Kidney (tissue), 13 donors: ENCODE measurements at regions not wholly inside any gene's neighbourhood (a gene's known extent, or its start where the extent isn't known, plus 50 kb on each side); places are given as distances from the start of the nearest gene placed in this dataset.

Experiments used
- DNase-seq, 5 donors: peaks; one replicate each; pipeline ENCODE4 v3.0.0-alpha.2; 2013 to 2020
- FAIRE-seq: peaks from 2 replicates; lab custom pipeline; 2012; peaks lifted over from hg19 to GRCh38; lab: Jason Lieb, UNC
- H3K27ac ChIP-seq, 2 donors: one replicate each; pipeline ENCODE4 v1.7.0; 2013; ENCODE audit warnings: low read depth in 2 of 2, low read length in 2 of 2, inconsistent platforms in 1 of 2
- H3K27me3 ChIP-seq: one replicate; pipeline ENCODE4 v1.7.1; 2013; ENCODE audit warnings: low read length, inconsistent platforms; ENCODE audit not compliant: control insufficient read depth, insufficient read depth
- H3K36me3 ChIP-seq, 3 donors: one replicate each; pipeline versions ENCODE4 v1.7.0 to v1.7.1; 2013; ENCODE audit warnings: low read length in 3 of 3, control low read depth in 1 of 3, inconsistent platforms in 1 of 3; ENCODE audit not compliant: insufficient read depth in 3 of 3, control insufficient read depth in 2 of 3
- H3K4me1 ChIP-seq, 3 donors: one replicate each; pipeline versions ENCODE4 v1.7.0 to v1.7.1; 2013; ENCODE audit warnings: low read length in 3 of 3, inconsistent platforms in 1 of 3, low read depth in 1 of 3; ENCODE audit not compliant: control insufficient read depth in 2 of 3, insufficient read depth in 2 of 3
- H3K4me3 ChIP-seq, 3 donors: one replicate each; pipeline versions ENCODE4 v1.7.0 to v1.8.1; 2013; ENCODE audit warnings: low read length in 3 of 3, control low read depth in 1 of 3, inconsistent platforms in 1 of 3
- H3K9ac ChIP-seq, 3 donors: one replicate each; pipeline versions ENCODE4 v1.7.0 to v1.7.1; 2013; ENCODE audit warnings: low read length in 3 of 3, control low read depth in 1 of 3, inconsistent platforms in 1 of 3
- H3K9me3 ChIP-seq, 3 donors: one replicate each; pipeline versions ENCODE4 v1.7.0 to v1.7.1; 2013; ENCODE audit warnings: low read length in 3 of 3, control low read depth in 1 of 3, inconsistent platforms in 1 of 3; ENCODE audit not compliant: control insufficient read depth in 2 of 3, insufficient read depth in 1 of 3
- intact Hi-C: fragments of 100-400 bp; cut with DNase I; formaldehyde crosslinking; loops from one replicate; pipeline ENCODE4 v1.11.1; 2022
- TF ChIP-seq, protein P1 (sequence below): IDR thresholded peaks from 3 replicates; pipeline ENCODE4 v1.5.1; 2012; ENCODE audit warnings: mild to moderate bottlenecking, moderate library complexity, borderline replicate concordance; ENCODE audit not compliant: insufficient read depth; ENCODE audit errors: extremely low read depth
- donor health status: control.
- donor health status: control.
- donor health status: control.
- donor health status: control.
- donor health status: control.
- donor health status: DM: yes; HTN: yes; CAD: no.
- donor health status: Normal renal cell carcinoma (clear cell type).

DNA sequence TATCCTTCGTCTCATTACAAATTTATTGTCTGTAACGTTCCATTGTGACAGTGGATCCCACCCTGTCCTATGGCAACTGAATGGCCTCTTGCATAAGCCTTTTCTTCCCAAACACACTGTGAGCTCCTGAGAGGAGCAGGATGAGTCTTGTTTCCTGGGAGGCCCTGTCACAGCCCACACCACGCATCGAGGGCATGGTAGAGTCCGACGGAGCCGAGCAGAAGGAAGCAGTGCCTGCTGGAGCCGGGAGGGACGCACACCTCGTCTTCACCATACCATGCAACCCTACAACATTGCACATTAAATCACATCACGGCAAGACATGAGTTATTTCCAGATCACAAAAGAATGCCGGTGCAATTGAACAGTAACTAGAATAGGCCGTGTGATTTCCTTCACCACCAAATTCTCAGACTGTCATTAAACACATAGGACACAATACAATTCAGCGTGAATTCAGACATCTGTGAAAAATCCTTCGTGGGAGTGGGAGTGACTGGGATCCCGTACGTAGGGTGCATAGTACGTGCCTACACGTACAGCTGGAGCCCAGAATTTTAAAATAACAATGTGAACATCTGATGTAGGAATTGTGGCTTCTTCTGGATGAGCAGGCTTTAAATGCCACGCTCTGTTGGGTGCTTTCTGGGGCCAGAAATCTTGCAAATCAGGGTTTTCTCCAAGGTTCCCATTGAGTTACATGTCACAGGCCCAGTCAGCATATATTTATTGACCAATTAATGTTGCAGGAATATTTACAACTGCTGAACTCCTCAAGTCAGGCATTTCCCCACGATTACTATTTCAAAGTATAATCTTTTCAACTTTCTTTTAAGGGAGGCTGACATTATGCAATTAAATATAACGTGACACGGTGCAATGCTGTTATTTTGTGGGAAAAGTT, 201.8 kb downstream of the TTLL2 start:
- intact Hi-C loops = no loop called here
- no peak overlapping the region for H3K9ac ChIP-seq
- no peaks in the 10 kb centered on the region for H3K36me3 ChIP-seq
- FAIRE-seq = no peak
- DNase-seq = peak in 3 of 5 donors; percentile 58 to 81 (median 73)
- no peak overlapping the region for H3K4me3 ChIP-seq
- no peaks in the 10 kb centered on the region for H3K9me3 ChIP-seq
- peaks cover 0 to 5% (median 0%) of the 10 kb centered on the region in 3 donors for H3K4me1 ChIP-seq
- H3K27me3 ChIP-seq = no peaks in the 10 kb centered on the region
- H3K27ac ChIP-seq = no peak overlapping the region
- TF ChIP-seq, protein P1, sequence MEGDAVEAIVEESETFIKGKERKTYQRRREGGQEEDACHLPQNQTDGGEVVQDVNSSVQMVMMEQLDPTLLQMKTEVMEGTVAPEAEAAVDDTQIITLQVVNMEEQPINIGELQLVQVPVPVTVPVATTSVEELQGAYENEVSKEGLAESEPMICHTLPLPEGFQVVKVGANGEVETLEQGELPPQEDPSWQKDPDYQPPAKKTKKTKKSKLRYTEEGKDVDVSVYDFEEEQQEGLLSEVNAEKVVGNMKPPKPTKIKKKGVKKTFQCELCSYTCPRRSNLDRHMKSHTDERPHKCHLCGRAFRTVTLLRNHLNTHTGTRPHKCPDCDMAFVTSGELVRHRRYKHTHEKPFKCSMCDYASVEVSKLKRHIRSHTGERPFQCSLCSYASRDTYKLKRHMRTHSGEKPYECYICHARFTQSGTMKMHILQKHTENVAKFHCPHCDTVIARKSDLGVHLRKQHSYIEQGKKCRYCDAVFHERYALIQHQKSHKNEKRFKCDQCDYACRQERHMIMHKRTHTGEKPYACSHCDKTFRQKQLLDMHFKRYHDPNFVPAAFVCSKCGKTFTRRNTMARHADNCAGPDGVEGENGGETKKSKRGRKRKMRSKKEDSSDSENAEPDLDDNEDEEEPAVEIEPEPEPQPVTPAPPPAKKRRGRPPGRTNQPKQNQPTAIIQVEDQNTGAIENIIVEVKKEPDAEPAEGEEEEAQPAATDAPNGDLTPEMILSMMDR = no peak

DNA sequence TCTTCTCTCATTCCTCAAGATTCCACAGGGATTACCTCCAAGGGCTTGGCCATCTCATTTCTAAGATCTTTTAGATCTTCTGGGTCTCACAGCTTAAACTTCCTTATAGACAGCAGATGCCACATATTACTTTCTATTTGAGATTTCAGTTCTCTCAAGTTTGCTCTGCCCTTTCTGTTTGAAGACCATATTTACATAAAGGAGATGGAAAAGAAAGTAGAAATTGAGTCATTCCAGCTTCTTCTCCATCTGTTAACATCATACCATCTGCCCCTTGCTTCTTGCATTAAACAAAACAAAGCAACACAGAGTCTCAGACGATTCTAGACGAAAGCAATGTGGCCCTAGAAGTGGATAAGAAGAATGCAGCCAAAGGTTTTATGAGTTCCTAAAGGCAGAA, 203.4 kb downstream of the TTLL2 start:
- Histone ChIP-seq H3K4me1 (peaks cover 0 to 5% (median 0%) of the 10 kb centered on the region in 3 donors), H3K9me3 (no peaks in the 10 kb centered on the region), H3K27ac (no peak overlapping the region), H3K27me3 (no peaks in the 10 kb centered on the region), H3K36me3 (no peaks in the 10 kb centered on the region), H3K9ac (no peak overlapping the region), H3K4me3 (no peak overlapping the region)
- DNase-seq (no peak), FAIRE-seq (no peak)
- TF ChIP-seq, protein P1 = no peak
- intact Hi-C loops = no loop called here

DNA sequence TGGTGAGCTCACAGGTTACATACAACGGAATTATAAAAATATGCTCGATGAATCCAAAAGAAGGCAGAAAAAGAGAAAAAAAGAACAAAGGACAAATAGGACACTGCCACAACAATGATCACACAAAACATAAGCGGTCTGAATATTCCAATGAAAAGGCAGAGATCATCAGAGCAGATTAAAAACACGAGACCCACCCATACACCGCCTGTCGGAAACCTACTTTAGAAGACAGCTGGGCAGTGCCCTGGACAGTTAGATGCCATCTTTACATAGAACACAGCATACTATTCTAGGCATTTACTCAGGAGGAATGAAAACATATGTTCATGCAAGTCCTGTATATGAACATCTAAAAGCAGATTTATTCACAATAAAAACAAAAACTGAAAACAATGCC, 204.1 kb downstream of the TTLL2 start:
- intact Hi-C loops = no loop called here
- no peak for FAIRE-seq
- H3K36me3 ChIP-seq = no peaks in the 10 kb centered on the region

More for the DNA sequence above, 204.1 kb downstream of the TTLL2 start:
- Histone ChIP-seq H3K4me3 (no peak overlapping the region), H3K27me3 (no peaks in the 10 kb centered on the region), H3K4me1 (peaks cover 0 to 5% (median 0%) of the 10 kb centered on the region in 3 donors), H3K9ac (no peak overlapping the region), H3K9me3 (no peaks in the 10 kb centered on the region), H3K27ac (no peak overlapping the region)
- DNase-seq = no peak
- TF ChIP-seq, protein P1 = no peak
